H9 (cell line): ENCODE measurements at regions not wholly inside any gene's neighbourhood (a gene's known extent, or its start where the extent isn't known, plus 50 kb on each side); places are given as distances from the start of the nearest gene placed in this dataset.

Experiments used
- DNase-seq: peaks from one replicate; pipeline ENCODE4 v3.0.0-alpha.2; 2017
- H2AFZ ChIP-seq: one replicate; pipeline ENCODE4 v1.6.1; 2013; ENCODE audit warnings: mild to moderate bottlenecking, low read length, control low read depth, moderate library complexity
- H2AK5ac ChIP-seq: 2 replicates; pipeline ENCODE4 v1.6.1; 2013; ENCODE audit warnings: low read length, control low read depth, mixed read lengths; ENCODE audit not compliant: insufficient read length
- H2BK120ac ChIP-seq: one replicate; pipeline ENCODE4 v1.6.1; 2013; ENCODE audit warnings: low read depth, mild to moderate bottlenecking, low read length, control low read depth, inconsistent platforms; ENCODE audit not compliant: poor library complexity, severe bottlenecking
- H2BK12ac ChIP-seq: 2 replicates; pipeline ENCODE4 v1.6.1; 2013; ENCODE audit warnings: low read length, control low read depth, mixed read lengths, low read depth; ENCODE audit not compliant: insufficient read length
- H2BK15ac ChIP-seq: 2 replicates; pipeline ENCODE4 v1.6.1; 2013; ENCODE audit warnings: low read depth, low read length, control low read depth
- H2BK20ac ChIP-seq: one replicate; pipeline ENCODE4 v1.6.1; 2013; ENCODE audit warnings: low read depth, mild to moderate bottlenecking, low read length, control low read depth, inconsistent platforms; ENCODE audit not compliant: poor library complexity, severe bottlenecking
- H2BK5ac ChIP-seq: 2 replicates; pipeline ENCODE4 v1.6.1; 2013; ENCODE audit warnings: low read length, control low read depth, mixed read lengths; ENCODE audit not compliant: insufficient read length
- H3K14ac ChIP-seq: 2 replicates; pipeline ENCODE4 v1.6.1; 2013; ENCODE audit warnings: low read length, control low read depth; ENCODE audit not compliant: insufficient read depth
- H3K18ac ChIP-seq: 2 replicates; pipeline ENCODE4 v1.6.1; 2013; ENCODE audit warnings: low read depth, mild to moderate bottlenecking, mixed read lengths, low read length, control low read depth; ENCODE audit not compliant: insufficient read length
- H3K23ac ChIP-seq: 2 replicates; pipeline ENCODE4 v1.6.1; 2013; ENCODE audit warnings: low read length, control low read depth, mixed read lengths, low read depth; ENCODE audit not compliant: insufficient read length
- H3K23me2 ChIP-seq: 2 replicates; pipeline ENCODE4 v1.6.1; 2013; ENCODE audit warnings: low read depth, mild to moderate bottlenecking, mixed read lengths, low read length, control low read depth; ENCODE audit not compliant: insufficient read length, poor library complexity, severe bottlenecking
- H3K27ac ChIP-seq: 2 replicates; pipeline ENCODE4 v1.5.1; 2013; ENCODE audit warnings: low read length, control low read depth, mixed read lengths, low read depth; ENCODE audit not compliant: insufficient read length
- H3K27me3 ChIP-seq: 2 replicates; pipeline ENCODE4 v1.6.1; 2013; ENCODE audit warnings: low read length, control low read depth, inconsistent platforms; ENCODE audit not compliant: insufficient read depth
- H3K4ac ChIP-seq: 2 replicates; pipeline ENCODE4 v1.6.1; 2013; ENCODE audit warnings: low read depth, mild to moderate bottlenecking, control low read depth, inconsistent platforms, low read length, moderate library complexity
- H3K4me1 ChIP-seq: 2 replicates; pipeline ENCODE4 v1.6.1; 2013; ENCODE audit warnings: low read length, control low read depth, inconsistent platforms; ENCODE audit not compliant: insufficient read depth
- H3K4me2 ChIP-seq: 2 replicates; pipeline ENCODE4 v1.6.1; 2013; ENCODE audit warnings: low read length, control low read depth, mixed read lengths; ENCODE audit not compliant: insufficient read length, insufficient read depth
- H3K56ac ChIP-seq: 2 replicates; pipeline ENCODE4 v1.6.1; 2013; ENCODE audit warnings: low read depth, mild to moderate bottlenecking, mixed read lengths, low read length, control low read depth; ENCODE audit not compliant: insufficient read length
- H3K79me1 ChIP-seq: 2 replicates; pipeline ENCODE4 v1.6.1; 2013; ENCODE audit warnings: low read depth, mild to moderate bottlenecking, moderate library complexity, low read length, control low read depth, inconsistent platforms; ENCODE audit not compliant: insufficient read depth, poor library complexity, severe bottlenecking
- H3K79me2 ChIP-seq: 2 replicates; pipeline ENCODE4 v1.6.1; 2013; ENCODE audit warnings: low read length, control low read depth, inconsistent platforms; ENCODE audit not compliant: insufficient read depth
- H3K9ac ChIP-seq: 2 replicates; pipeline ENCODE4 v1.6.1; 2013; ENCODE audit warnings: low read length, control low read depth, mixed read lengths; ENCODE audit not compliant: insufficient read length; ENCODE audit errors: extremely low read depth
- H3K9me3 ChIP-seq: one replicate; pipeline ENCODE4 v1.6.1; 2013; ENCODE audit warnings: low read depth, low read length, inconsistent platforms; ENCODE audit not compliant: control insufficient read depth
- H3T11ph ChIP-seq: one replicate; pipeline ENCODE4 v1.6.1; 2013; ENCODE audit warnings: mild to moderate bottlenecking, low read length, control low read depth, inconsistent platforms
- H4K20me1 ChIP-seq: one replicate; pipeline ENCODE4 v1.6.1; 2013; ENCODE audit not compliant: control insufficient read depth, insufficient read length, insufficient read depth
- H4K5ac ChIP-seq: 2 replicates; pipeline ENCODE4 v1.6.1; 2013; ENCODE audit warnings: low read depth, mild to moderate bottlenecking, mixed read lengths, low read length, control low read depth; ENCODE audit not compliant: insufficient read length
- H4K8ac ChIP-seq: replicated peaks from 2 replicates; pipeline ENCODE4 v1.6.1; 2013; ENCODE audit warnings: low read length, control low read depth, mixed read lengths, low read depth; ENCODE audit not compliant: insufficient read length
- H4K91ac ChIP-seq: 2 replicates; pipeline ENCODE4 v1.6.1; 2013; ENCODE audit warnings: low read depth, mild to moderate bottlenecking, moderate library complexity, mixed read lengths, low read length, control low read depth; ENCODE audit not compliant: insufficient read length
- H3K27ac Mint-ChIP-seq, 3 experiments: 2 replicates in 2 of 3; 3 replicates in 1 of 3; pipeline ENCODE4 v1.8.0; 2020 to 2021; ENCODE audit warnings: mixed read lengths in 3 of 3, mild to moderate bottlenecking in 1 of 3, moderate library complexity in 1 of 3
- H3K27me3 Mint-ChIP-seq: 2 replicates; pipeline ENCODE4 v1.8.0; 2021; ENCODE audit warnings: low read depth, mild to moderate bottlenecking, moderate library complexity, mixed read lengths
- H3K36me3 Mint-ChIP-seq, 3 experiments: 2 replicates in 2 of 3; 3 replicates in 1 of 3; pipeline ENCODE4 v1.8.0; 2020 to 2021; ENCODE audit warnings: low read depth in 3 of 3, mixed read lengths in 3 of 3; ENCODE audit not compliant: insufficient read depth in 1 of 3
- H3K4me1 Mint-ChIP-seq, 2 experiments: 2 replicates each; pipeline ENCODE4 v1.8.0; 2020; ENCODE audit warnings: mixed read lengths in 2 of 2
- H3K4me3 Mint-ChIP-seq, 2 experiments: 2 replicates in 1 of 2; 3 replicates in 1 of 2; pipeline ENCODE4 v1.8.0; 2020 to 2021; ENCODE audit warnings: mild to moderate bottlenecking in 2 of 2, mixed read lengths in 2 of 2, moderate library complexity in 1 of 2
- H3K9me3 Mint-ChIP-seq, 2 experiments: 2 replicates in 1 of 2; 3 replicates in 1 of 2; pipeline ENCODE4 v1.8.0; 2020; ENCODE audit warnings: mild to moderate bottlenecking in 2 of 2, mixed read lengths in 2 of 2, moderate library complexity in 1 of 2
- WGBS: extraction: QIAGEN DNeasy Blood & Tissue Kit; methylation state at CpG from one replicate; pipeline ENCODE4 v1.1.7; 2013; ENCODE audit warnings: missing lambda C conversion rate, low lambda C conversion rate, mixed read lengths; ENCODE audit not compliant: insufficient read length; ENCODE audit errors: extremely low coverage; 5-methylcytosine and 5-hydroxymethylcytosine counted together
- TF ChIP-seq, protein P1 (sequence below): fragments of 200-600 bp; sonication (generic); conservative IDR thresholded peaks from 3 replicates; pipeline ENCODE4 v1.8.0; 2021; ENCODE audit warnings: antibody characterized with exemption, mild to moderate bottlenecking

- Histone ChIP-seq H3K4me2 (no peak overlapping the region), H2BK12ac (no peak overlapping the region), H4K91ac (no peak overlapping the region), H3K23ac (no peak overlapping the region), H2AK5ac (no peak overlapping the region), H2AFZ (no peak overlapping the region), H3K14ac (no peak overlapping the region), H3K18ac (no peak overlapping the region), H3K27ac (no peak overlapping the region), H4K5ac (no peak overlapping the region), H3K27me3 (no peaks in the 10 kb centered on the region), H3K56ac (no peak overlapping the region), H2BK120ac (no peak overlapping the region), H3K9ac (no peak overlapping the region), H3K4ac (no peak overlapping the region), H2BK15ac (no peak overlapping the region), H3K9me3 (no peaks in the 10 kb centered on the region), H2BK20ac (no peak overlapping the region), H2BK5ac (no peak overlapping the region), H3K79me2 (no peaks in the 10 kb centered on the region), H4K8ac (no peak overlapping the region), H3K4me1 (no peaks in the 10 kb centered on the region), H3K23me2 (no peaks in the 10 kb centered on the region), H3T11ph (no peak overlapping the region), H4K20me1 (no peaks in the 10 kb centered on the region), H3K79me1 (no peaks in the 10 kb centered on the region)
- no CpG with 5 or more reads among the region's 1 CpG for WGBS
- peaks cover 2 to 7% of the 10 kb centered on the region in 2 experiments; a peak in 2 of 4 replicates for H3K4me1 Mint-ChIP-seq
- H3K36me3 Mint-ChIP-seq: no peaks in the 10 kb centered on the region
- TF ChIP-seq, protein P1, sequence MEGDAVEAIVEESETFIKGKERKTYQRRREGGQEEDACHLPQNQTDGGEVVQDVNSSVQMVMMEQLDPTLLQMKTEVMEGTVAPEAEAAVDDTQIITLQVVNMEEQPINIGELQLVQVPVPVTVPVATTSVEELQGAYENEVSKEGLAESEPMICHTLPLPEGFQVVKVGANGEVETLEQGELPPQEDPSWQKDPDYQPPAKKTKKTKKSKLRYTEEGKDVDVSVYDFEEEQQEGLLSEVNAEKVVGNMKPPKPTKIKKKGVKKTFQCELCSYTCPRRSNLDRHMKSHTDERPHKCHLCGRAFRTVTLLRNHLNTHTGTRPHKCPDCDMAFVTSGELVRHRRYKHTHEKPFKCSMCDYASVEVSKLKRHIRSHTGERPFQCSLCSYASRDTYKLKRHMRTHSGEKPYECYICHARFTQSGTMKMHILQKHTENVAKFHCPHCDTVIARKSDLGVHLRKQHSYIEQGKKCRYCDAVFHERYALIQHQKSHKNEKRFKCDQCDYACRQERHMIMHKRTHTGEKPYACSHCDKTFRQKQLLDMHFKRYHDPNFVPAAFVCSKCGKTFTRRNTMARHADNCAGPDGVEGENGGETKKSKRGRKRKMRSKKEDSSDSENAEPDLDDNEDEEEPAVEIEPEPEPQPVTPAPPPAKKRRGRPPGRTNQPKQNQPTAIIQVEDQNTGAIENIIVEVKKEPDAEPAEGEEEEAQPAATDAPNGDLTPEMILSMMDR: no peak
- H3K27me3 Mint-ChIP-seq: no peaks in the 10 kb centered on the region
- no peak overlapping the region for H3K27ac Mint-ChIP-seq
- H3K4me3 Mint-ChIP-seq: no peak overlapping the region
- DNase-seq: no peak
- H3K9me3 Mint-ChIP-seq: no peaks in the 10 kb centered on the region
Observed at GRCh38 chr13:84760956-84761355, 878.7 kb upstream of the SLITRK1 start.
